GM12874 (cell line): ENCODE measurements at regions not wholly inside any gene's neighbourhood (a gene's known extent, or its start where the extent isn't known, plus 50 kb on each side); places are given as distances from the start of the nearest gene placed in this dataset.

Experiments
- TF ChIP-seq, protein P1 (sequence below): IDR thresholded peaks from 2 replicates; pipeline ENCODE4 v1.5.1; 2011; ENCODE audit warnings: low read depth, mild to moderate bottlenecking, control low read depth, low read length, moderate library complexity; ENCODE audit not compliant: insufficient read depth

DNA sequence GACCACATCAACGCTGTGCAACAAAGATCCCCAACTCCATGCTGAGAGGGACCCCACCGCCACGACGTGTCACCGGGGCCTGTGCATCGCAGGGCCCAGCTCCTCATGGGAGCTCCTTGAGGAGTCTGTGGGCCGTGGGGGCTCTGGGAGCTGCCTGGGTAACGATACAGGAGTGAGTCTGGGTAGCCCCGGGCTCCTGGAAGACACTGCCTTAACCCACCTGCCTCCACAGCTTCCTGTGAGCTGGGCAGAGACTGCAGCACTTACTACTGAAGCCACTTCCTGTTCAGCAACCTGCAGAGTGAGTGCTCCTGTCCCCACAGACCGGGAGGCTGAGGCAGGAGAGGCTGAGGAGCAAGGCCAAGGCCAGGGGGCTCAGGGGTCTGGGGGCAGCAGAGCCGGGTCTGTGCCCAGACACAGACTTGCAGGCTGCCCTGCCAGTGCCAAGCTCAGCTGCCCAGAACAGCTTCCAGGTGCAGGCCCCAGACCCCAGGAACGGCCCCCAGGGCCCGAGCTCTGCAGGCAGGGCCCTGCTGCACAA is 226.7 kb downstream of the BRD1 start:
- TF ChIP-seq, protein P1, sequence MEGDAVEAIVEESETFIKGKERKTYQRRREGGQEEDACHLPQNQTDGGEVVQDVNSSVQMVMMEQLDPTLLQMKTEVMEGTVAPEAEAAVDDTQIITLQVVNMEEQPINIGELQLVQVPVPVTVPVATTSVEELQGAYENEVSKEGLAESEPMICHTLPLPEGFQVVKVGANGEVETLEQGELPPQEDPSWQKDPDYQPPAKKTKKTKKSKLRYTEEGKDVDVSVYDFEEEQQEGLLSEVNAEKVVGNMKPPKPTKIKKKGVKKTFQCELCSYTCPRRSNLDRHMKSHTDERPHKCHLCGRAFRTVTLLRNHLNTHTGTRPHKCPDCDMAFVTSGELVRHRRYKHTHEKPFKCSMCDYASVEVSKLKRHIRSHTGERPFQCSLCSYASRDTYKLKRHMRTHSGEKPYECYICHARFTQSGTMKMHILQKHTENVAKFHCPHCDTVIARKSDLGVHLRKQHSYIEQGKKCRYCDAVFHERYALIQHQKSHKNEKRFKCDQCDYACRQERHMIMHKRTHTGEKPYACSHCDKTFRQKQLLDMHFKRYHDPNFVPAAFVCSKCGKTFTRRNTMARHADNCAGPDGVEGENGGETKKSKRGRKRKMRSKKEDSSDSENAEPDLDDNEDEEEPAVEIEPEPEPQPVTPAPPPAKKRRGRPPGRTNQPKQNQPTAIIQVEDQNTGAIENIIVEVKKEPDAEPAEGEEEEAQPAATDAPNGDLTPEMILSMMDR, result no peak

DNA sequence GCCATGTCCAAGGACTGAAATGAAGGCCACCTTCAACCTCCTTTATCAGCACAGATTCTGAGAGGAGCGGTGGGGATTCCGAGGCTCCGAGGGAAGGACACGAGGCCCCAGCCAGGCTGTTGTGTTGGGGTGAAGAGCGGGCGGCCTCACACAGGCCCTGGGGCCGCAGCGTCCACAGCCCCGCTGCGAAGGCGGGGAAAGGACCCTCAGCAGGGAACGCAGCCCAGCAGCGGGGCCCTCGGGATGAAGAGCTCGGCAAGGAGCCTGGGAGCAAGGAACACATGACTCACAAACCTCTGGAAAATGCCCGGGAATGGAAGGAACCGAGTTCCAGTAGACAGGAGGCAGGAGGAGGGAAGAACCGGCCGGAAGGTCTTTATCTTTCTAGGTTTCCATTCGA is 227.2 kb downstream of the BRD1 start:
- TF ChIP-seq, protein P1, result no peak

DNA sequence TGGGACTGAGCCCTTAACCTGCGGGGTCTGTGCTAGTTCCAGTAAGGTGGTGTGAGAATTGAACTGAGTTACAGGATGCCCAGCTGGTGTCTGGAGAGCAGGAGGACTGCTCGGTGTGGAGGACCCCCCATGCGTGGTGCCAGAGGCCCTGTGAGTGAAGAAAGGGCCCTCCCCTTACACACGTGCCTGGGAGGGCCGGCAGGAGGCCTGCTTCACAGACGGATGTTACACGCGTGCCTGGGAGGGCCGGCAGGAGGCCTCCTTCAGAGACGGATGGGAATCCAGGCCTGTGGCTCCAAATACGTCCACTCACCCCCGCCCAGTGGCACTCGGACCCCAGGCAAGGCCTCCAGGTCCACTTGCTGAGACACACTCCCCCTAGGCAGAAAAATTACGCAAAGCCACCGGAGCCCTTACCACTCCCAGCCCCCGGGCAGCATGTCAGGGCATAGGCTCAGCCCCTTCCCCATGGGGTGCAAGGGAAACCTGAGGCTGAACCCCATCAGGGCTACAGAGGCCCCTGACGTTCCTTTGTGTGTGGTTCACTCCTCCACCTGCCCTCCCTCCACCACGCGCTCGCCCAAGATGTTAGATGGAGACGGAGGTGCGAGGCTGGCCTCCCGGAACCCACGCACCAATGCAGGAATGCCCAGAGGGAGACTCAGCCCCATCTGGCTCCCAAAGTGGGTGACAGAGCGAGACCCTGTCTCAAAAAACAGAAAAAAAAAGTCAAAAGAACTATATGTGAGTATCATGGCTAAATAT is 227.8 kb downstream of the BRD1 start:
- TF ChIP-seq, protein P1, result no peak

GRCh38 chr22:49599039-49599438 is 228.6 kb downstream of the BRD1 start:
- TF ChIP-seq, protein P1, result no peak

DNA sequence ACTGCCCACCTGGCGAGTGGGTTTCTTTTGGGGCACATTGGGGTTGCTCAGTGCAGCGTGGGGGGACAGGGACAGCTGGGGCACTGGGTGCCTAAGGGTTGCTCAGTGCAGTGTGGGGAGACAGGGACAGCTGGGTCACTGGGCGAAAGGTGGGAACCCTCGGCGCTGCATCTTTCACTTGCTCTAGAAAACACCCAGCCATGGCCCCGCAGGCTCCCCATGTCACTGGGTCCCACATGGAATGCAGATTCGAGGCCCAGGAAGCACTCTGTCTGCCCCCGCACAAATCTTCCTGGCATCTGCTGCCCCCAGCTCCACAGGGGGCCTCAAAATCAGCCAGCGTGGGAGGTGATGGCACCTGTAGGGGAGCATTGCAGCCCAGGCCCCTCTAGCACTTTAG is 229.3 kb downstream of the BRD1 start:
- TF ChIP-seq, protein P1, result no peak

- TF ChIP-seq, protein P1, result no peak
Observed at GRCh38 chr22:49597428-49598039, 230.1 kb downstream of the BRD1 start.

DNA sequence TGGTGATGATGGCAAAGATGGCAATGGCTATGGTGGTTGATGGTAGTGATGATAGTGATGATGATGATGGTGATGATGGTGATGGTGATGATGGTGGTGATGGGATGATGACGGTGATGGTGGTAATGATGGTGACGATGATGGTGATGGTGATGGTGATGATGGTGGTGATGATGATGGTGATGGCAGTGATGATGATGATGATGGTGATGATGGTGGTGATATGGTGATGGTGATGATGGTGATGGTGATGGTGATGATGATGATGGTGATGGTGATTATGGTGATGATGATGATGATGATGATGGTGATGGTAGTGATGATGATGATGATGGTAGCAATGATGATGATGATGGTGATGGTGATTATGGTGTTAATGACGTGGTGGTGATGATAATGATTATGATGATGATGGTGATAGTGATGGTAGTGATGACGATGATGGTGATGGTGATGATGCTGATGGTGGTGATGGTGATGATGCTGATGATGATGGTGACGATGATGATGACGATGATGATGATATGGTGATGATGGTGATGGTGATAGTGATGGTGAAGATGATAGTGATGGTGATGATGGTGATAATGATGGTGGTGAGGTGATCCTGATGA is 232.1 kb downstream of the BRD1 start:
- TF ChIP-seq, protein P1, result no peak
